HG02981 (cell line): ENCODE measurements at regions not wholly inside any gene's neighbourhood (a gene's known extent, or its start where the extent isn't known, plus 50 kb on each side); places are given as distances from the start of the nearest gene placed in this dataset.
"Not testable (repeated sequence)": the region's sequence is repeated elsewhere in the genome, so short reads cannot be mapped to it uniquely, and the experiment has no call there.

ENCODE experiments used
- ATAC-seq: cut with Tn5 transposase; IDR thresholded peaks from one replicate; pipeline ENCODE4 v1.9.1; 2021; ENCODE audit warnings: mild to moderate bottlenecking, moderate library complexity; ENCODE audit not compliant: unreplicated experiment

GRCh38 chr7:114293289-114294012 lies 121.2 kb upstream of the FOXP2 start:
- no peak for ATAC-seq

GRCh38 chr7:114279901-114280300 lies 134.7 kb upstream of the FOXP2 start:
- no peak for ATAC-seq

- no peak for ATAC-seq
These were observed 141.4 kb upstream of the FOXP2 start for GRCh38 chr7:114273218-114273617.

- no peak for ATAC-seq
These were observed 144.9 kb upstream of the FOXP2 start for GRCh38 chr7:114269714-114270113.

GRCh38 chr7:114267550-114267949 lies 147.1 kb upstream of the FOXP2 start:
- ATAC-seq: not testable (repeated sequence)

- ATAC-seq: no peak
These were observed 150.6 kb upstream of the FOXP2 start for GRCh38 chr7:114264023-114264422.

- no peak for ATAC-seq
These were observed 151.4 kb upstream of the FOXP2 start for GRCh38 chr7:114263219-114263618.

- ATAC-seq: no peak
These were observed 159.2 kb upstream of the FOXP2 start for GRCh38 chr7:114255404-114255841.

- ATAC-seq: no peak
These were observed 171.0 kb upstream of the FOXP2 start for GRCh38 chr7:114243646-114244045.

GRCh38 chr7:114242992-114243507 lies 171.6 kb upstream of the FOXP2 start:
- ATAC-seq: no peak

- ATAC-seq: no peak
These were observed 185.4 kb upstream of the FOXP2 start for GRCh38 chr7:114229246-114229645.

- no peak for ATAC-seq
These were observed 188.8 kb upstream of the FOXP2 start for GRCh38 chr7:114225784-114226183.

- ATAC-seq: no peak
These were observed 196.3 kb upstream of the FOXP2 start for GRCh38 chr7:114218283-114218682.

- ATAC-seq: no peak
These were observed 197.4 kb upstream of the FOXP2 start for GRCh38 chr7:114217026-114217806.

- ATAC-seq: no peak
These were observed 200.1 kb upstream of the FOXP2 start for GRCh38 chr7:114214466-114214865.

GRCh38 chr7:114212721-114213429 lies 201.7 kb upstream of the FOXP2 start:
- ATAC-seq: no peak

- no peak for ATAC-seq
These were observed 204.6 kb upstream of the FOXP2 start for GRCh38 chr7:114209968-114210367.

- ATAC-seq: no peak
These were observed 207.9 kb upstream of the FOXP2 start for GRCh38 chr7:114206688-114207087.

GRCh38 chr7:114196517-114196916 lies 218.1 kb upstream of the FOXP2 start:
- ATAC-seq: no peak

GRCh38 chr7:114190387-114190786 lies 224.2 kb upstream of the FOXP2 start:
- no peak for ATAC-seq

- ATAC-seq: no peak
These were observed 231.1 kb upstream of the FOXP2 start for GRCh38 chr7:114183311-114184088.
